22Rv1 (cell line): ENCODE measurements at regions not wholly inside any gene's neighbourhood (a gene's known extent, or its start where the extent isn't known, plus 50 kb on each side); places are given as distances from the start of the nearest gene placed in this dataset.

ENCODE experiments used
- H3K27ac ChIP-seq: fragments of 450-650 bp; 2 replicates; pipeline ENCODE4 v1.5.1; 2017
- CTCF ChIP-seq: fragments of 450-650 bp; IDR thresholded peaks from 2 replicates; pipeline ENCODE4 v1.5.1; 2017; ENCODE audit warnings: mild to moderate bottlenecking
- ZFX ChIP-seq: fragments of 450-650 bp; IDR thresholded peaks from 2 replicates; pipeline ENCODE4 v1.6.1; 2017; ENCODE audit warnings: antibody characterized with exemption, borderline replicate concordance

GRCh38 chr6:105487040-105487790 is 84.3 kb upstream of the PREP start:
- TF ChIP-seq CTCF, result no peak
- no peak for TF ChIP-seq ZFX
- no peak overlapping the region for H3K27ac ChIP-seq

GRCh38 chr6:105485456-105485855 is 82.6 kb upstream of the PREP start:
- TF ChIP-seq ZFX (no peak), CTCF (no peak)
- H3K27ac ChIP-seq, result no peak overlapping the region

- TF ChIP-seq ZFX, result no peak
- peak; percentile 92 for TF ChIP-seq CTCF
- H3K27ac ChIP-seq, result no peak overlapping the region
Measured at GRCh38 chr6:105484238-105485161, 81.6 kb upstream of the PREP start.

- no peak overlapping the region for H3K27ac ChIP-seq
- TF ChIP-seq ZFX (no peak), CTCF (no peak)
Measured at GRCh38 chr6:105483492-105483891, 80.6 kb upstream of the PREP start.

- TF ChIP-seq CTCF (no peak), ZFX (no peak)
- no peak overlapping the region for H3K27ac ChIP-seq
Measured at GRCh38 chr6:105482921-105483320, 80.0 kb upstream of the PREP start.

GRCh38 chr6:105482227-105482844 is 79.5 kb upstream of the PREP start:
- no peak for TF ChIP-seq CTCF
- no peak for TF ChIP-seq ZFX
- no peak overlapping the region for H3K27ac ChIP-seq
